Smooth muscle cell (in vitro differentiated cells): ENCODE measurements at regions not wholly inside any gene's neighbourhood (a gene's known extent, or its start where the extent isn't known, plus 50 kb on each side); places are given as distances from the start of the nearest gene placed in this dataset.

Experiments
- DNase-seq: peaks from one replicate; lab custom pipeline; 2025; ENCODE audit not compliant: unreplicated experiment; lab: John Stamatoyannopoulos, UW
- H2AFZ ChIP-seq: fragments of 200-600 bp; sonication (generic); 2 replicates; pipeline ENCODE4 v1.6.0; 2016; ENCODE audit warnings: antibody characterized with exemption, low read depth, mild to moderate bottlenecking
- H3F3A ChIP-seq: fragments of 200-600 bp; sonication (generic); 2 replicates; pipeline ENCODE4 v1.6.0; 2017; ENCODE audit warnings: antibody characterized with exemption, low read depth
- H3K27ac ChIP-seq: fragments of 200-600 bp; sonication (generic); 2 replicates; pipeline ENCODE4 v1.5.1; 2016; ENCODE audit warnings: low read depth, mild to moderate bottlenecking
- H3K27me3 ChIP-seq: fragments of 200-600 bp; sonication (generic); 2 replicates; pipeline ENCODE4 v1.6.1; 2016; ENCODE audit warnings: low read depth, mild to moderate bottlenecking
- H3K36me3 ChIP-seq: fragments of 200-600 bp; sonication (generic); 2 replicates; pipeline ENCODE4 v1.5.1; 2016; ENCODE audit warnings: low read depth
- H3K4me1 ChIP-seq: fragments of 200-600 bp; sonication (generic); 2 replicates; pipeline ENCODE4 v1.5.1; 2016; ENCODE audit warnings: low read depth
- H3K4me2 ChIP-seq: fragments of 200-600 bp; sonication (generic); 2 replicates; pipeline ENCODE4 v1.6.0; 2016; ENCODE audit warnings: mild to moderate bottlenecking
- H3K4me3 ChIP-seq: fragments of 200-600 bp; sonication (generic); 2 replicates; pipeline ENCODE4 v1.5.1; 2016; ENCODE audit warnings: mild to moderate bottlenecking
- H3K79me2 ChIP-seq: fragments of 200-600 bp; sonication (generic); 2 replicates; pipeline ENCODE4 v1.6.0; 2016; ENCODE audit warnings: low read depth, mild to moderate bottlenecking
- H3K9ac ChIP-seq: fragments of 200-600 bp; sonication (generic); 2 replicates; pipeline ENCODE4 v1.6.0; 2016; ENCODE audit warnings: low read depth
- H3K9me3 ChIP-seq: fragments of 200-600 bp; sonication (generic); replicated peaks from 2 replicates; pipeline ENCODE4 v1.5.1; 2016; ENCODE audit warnings: low read depth
- H4K20me1 ChIP-seq: fragments of 200-600 bp; sonication (generic); 2 replicates; pipeline ENCODE4 v1.6.0; 2016; ENCODE audit warnings: low read depth
- CTCF ChIP-seq: fragments of 200-600 bp; sonication (generic); IDR thresholded peaks from 2 replicates; pipeline ENCODE4 v1.5.1; 2017; ENCODE audit warnings: borderline replicate concordance, mild to moderate bottlenecking, antibody characterized with exemption; ENCODE audit not compliant: insufficient read depth, poor library complexity, severe bottlenecking
- WGBS: methylation state at CpG from one replicate; pipeline ENCODE4 v1.1.7; 2016; ENCODE audit warnings: low lambda C conversion rate; 5-methylcytosine and 5-hydroxymethylcytosine counted together

DNA sequence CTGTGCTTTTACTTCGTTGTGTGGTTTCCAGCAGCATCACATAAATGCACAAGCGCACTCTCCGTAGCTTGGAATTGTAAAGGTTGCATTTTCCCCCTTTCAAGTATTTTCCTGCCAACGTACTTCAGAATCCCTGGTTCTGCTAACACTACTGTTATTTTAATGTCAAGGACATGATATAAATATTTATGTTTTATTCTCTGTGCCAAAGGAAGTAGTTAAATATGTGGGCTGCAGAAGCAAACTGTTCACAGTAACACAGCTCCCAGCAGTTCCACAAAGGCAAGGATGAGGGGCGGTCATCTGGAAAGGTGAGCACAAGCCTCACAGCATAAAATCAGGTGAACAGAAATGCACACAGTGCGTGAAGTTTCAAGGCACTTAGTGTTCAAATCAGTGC is 85.3 kb upstream of the PDE10A start:
- DNase-seq = no peak
- no peaks in the 10 kb centered on the region for H4K20me1 ChIP-seq
- no peak overlapping the region for H3K4me3 ChIP-seq
- 92% methylated on average over 6 of the region's 6 CpGs for WGBS
- no peak overlapping the region for H2AFZ ChIP-seq
- H3K27me3 ChIP-seq = no peaks in the 10 kb centered on the region
- H3K9ac ChIP-seq = no peak overlapping the region
- no peaks in the 10 kb centered on the region for H3K36me3 ChIP-seq
- no peak for TF ChIP-seq CTCF
- peaks cover 3% of the 10 kb centered on the region for H3K4me1 ChIP-seq
- H3K27ac ChIP-seq = no peak overlapping the region
- H3K79me2 ChIP-seq = no peaks in the 10 kb centered on the region
- no peaks in the 10 kb centered on the region for H3K9me3 ChIP-seq
- H3F3A ChIP-seq = no peaks in the 10 kb centered on the region
- no peak overlapping the region for H3K4me2 ChIP-seq

DNA sequence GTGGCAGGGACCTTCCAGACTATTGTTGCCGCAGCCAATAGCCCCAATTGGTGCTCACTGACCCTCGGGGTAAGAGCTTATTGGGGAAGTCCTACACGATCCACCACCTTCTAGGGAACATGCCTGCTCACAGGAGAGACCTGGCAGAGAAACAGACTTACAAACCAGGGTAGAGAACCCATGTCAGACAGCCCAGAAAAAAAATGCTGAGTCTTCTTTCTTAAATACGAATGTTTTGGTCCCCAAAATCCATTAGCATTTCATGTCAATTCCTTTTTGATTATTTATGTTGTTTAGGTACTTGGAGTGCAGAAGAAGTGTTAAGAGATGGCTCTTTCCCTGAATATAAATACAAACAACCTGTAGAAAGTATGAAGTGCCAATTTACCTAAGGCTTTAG is 84.9 kb upstream of the PDE10A start:
- no peaks in the 10 kb centered on the region for H3K27me3 ChIP-seq
- no peaks in the 10 kb centered on the region for H3K9me3 ChIP-seq
- no peak for DNase-seq
- peaks cover 3% of the 10 kb centered on the region for H3K4me1 ChIP-seq
- no peaks in the 10 kb centered on the region for H4K20me1 ChIP-seq
- no peaks in the 10 kb centered on the region for H3K36me3 ChIP-seq
- no peaks in the 10 kb centered on the region for H3F3A ChIP-seq
- WGBS = 84% methylated on average over 4 of the region's 4 CpGs
- H2AFZ ChIP-seq = no peak overlapping the region
- no peak overlapping the region for H3K27ac ChIP-seq
- TF ChIP-seq CTCF = no peak
- H3K79me2 ChIP-seq = no peaks in the 10 kb centered on the region
- H3K9ac ChIP-seq = no peak overlapping the region
- H3K4me2 ChIP-seq = no peak overlapping the region
- no peak overlapping the region for H3K4me3 ChIP-seq

GRCh38 chr6:165746331-165746730 is 83.3 kb upstream of the PDE10A start:
- WGBS = 93% methylated on average over 9 of the region's 9 CpGs

More at GRCh38 chr6:165746331-165746730, 83.3 kb upstream of the PDE10A start:
- no peaks in the 10 kb centered on the region for H3K36me3 ChIP-seq
- H3F3A ChIP-seq = no peaks in the 10 kb centered on the region
- H3K27ac ChIP-seq = no peak overlapping the region
- H3K4me1 ChIP-seq = peaks cover 3% of the 10 kb centered on the region
- no peak for TF ChIP-seq CTCF
- no peak for DNase-seq
- H3K9ac ChIP-seq = no peak overlapping the region
- H3K4me3 ChIP-seq = no peak overlapping the region
- no peaks in the 10 kb centered on the region for H4K20me1 ChIP-seq
- no peaks in the 10 kb centered on the region for H3K79me2 ChIP-seq
- H2AFZ ChIP-seq = no peak overlapping the region
- no peak overlapping the region for H3K4me2 ChIP-seq
- no peaks in the 10 kb centered on the region for H3K9me3 ChIP-seq
- H3K27me3 ChIP-seq = no peaks in the 10 kb centered on the region
